Islet precursor cell (in vitro differentiated cells): ENCODE measurements at regions not wholly inside any gene's neighbourhood (a gene's known extent, or its start where the extent isn't known, plus 50 kb on each side); places are given as distances from the start of the nearest gene placed in this dataset.

Experiments
- DNase-seq: peaks from one replicate; pipeline ENCODE4 v3.0.0-alpha.2; 2018

DNA sequence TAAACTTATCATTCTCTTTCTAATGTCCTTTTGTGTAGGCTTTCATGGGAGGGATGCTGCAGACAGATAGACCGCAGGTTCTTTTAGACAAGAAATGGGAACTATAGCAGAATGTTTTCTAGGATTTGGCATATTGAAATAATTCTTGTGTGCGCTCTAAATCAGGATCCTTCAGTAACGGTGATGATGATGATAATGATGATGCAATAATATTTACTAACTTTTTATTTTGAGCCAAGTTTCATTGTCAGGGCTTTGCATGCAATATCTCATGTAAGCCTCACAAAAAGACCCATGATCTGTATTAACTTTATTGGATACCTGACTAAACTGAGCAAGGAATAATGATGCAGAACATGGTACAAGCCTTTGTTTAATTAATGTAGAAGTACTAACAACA is 280.1 kb downstream of the HAO1 start:
- DNase-seq, result no peak

DNA sequence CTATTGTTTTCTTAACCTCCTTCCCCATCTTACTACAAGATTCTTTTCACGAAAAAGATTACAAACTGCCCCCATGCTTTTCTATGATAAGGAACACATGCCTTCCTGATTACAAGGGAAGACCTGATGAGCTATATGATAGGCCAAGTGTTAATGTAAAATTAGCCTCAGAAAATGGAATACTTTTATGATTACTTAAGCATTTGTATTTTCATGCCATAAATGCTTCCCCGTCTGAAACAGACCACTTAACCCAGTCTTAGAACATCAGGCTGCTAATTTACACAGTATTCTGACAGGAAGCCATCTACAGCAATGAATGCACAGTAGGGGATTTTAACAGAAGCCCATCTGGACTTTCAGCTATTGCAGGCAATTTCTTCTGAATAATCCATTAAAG is 274.9 kb downstream of the HAO1 start:
- DNase-seq, result no peak

DNA sequence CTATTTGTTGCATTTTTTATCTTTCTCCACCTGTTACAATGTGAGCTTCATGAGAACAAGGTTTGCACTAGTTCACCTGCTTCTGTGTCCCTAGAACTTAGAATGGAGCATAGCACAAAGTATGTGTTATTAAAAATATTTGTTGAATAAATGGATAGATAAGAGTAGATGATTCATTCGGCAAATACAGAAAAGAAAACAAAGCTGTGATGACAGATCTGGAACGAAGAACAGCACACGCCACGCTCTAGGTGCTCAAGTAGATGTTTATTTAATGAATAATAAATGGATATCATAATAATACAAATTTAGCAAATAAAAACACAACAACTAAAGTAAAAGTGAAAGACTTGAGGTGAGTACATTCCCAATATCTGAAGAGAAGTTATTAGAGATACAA is 273.1 kb downstream of the HAO1 start:
- no peak for DNase-seq

DNA sequence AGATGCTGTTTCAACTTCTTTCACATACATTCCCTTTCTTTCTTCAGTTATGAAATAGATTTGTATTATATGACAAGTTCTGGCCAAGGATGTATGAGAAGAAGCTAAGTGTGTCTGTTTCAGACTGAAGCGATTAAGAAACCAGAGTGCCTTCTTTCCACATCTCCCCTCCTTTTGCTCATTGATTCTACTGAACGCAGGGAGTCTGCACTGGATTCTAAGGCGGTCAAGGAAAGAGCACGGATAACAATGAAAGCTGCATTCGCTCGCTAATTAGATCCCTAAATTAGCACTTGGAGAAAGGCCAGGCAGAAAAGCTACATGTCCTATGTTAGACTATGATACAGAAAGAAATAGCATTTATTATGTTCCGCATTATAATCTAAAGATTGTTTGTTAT is 267.7 kb downstream of the HAO1 start:
- no peak for DNase-seq

DNA sequence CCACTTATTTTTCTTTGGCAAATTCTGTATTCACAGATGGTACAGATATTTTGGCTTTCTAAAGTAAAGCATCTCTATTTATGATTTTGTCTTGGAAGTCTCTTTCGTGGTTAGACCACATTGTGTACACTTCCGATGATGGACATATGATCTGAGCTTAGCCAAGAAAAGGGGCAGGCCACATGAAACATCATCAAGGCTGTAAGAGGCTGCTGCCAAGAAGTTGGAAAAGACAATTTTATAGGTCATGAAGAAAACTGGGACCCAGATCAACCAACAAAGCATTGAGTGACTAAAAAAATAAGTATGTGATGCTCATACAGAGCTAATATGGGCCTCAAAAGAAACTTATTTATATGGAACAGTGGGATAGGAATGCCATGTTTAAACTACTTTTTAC is 266.4 kb downstream of the HAO1 start:
- no peak for DNase-seq

DNA sequence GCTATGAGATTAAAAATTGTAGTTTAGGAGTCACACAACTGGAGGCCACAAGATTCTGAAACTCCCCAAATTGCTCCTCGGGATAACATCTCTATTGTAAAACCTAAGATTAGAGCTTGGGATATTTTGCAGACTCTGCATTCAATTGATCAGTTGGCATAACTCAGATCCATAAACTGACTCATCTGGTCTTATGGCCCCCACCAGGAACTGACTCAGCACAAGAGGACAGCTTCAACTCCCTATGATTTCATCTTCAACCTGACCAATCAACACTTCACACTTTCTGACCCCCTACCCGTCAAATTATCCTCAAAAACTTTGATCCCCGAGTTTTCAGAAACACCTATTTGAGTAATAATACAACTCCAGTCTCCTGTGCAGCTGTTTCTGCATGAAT is 257.3 kb downstream of the HAO1 start:
- DNase-seq, result no peak

DNA sequence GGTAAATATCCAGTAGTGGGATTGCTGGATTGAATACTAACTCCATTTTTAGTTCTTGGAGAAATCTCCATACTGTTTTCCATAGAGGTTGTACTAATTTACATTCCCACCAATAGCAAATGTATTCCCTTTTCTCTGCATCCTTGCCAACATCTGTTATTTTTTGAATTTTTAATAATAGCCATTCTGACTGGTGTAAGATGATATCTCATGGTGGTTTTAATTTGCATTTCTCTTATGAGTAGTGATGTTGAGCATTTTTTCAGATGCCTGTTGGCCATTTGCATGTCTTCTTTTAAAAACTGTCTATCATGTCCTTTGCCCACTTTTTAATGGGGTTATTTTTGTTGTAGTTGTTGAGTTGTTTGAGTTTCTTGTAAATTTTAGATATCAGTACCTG is 253.2 kb downstream of the HAO1 start:
- DNase-seq, result no peak

DNA sequence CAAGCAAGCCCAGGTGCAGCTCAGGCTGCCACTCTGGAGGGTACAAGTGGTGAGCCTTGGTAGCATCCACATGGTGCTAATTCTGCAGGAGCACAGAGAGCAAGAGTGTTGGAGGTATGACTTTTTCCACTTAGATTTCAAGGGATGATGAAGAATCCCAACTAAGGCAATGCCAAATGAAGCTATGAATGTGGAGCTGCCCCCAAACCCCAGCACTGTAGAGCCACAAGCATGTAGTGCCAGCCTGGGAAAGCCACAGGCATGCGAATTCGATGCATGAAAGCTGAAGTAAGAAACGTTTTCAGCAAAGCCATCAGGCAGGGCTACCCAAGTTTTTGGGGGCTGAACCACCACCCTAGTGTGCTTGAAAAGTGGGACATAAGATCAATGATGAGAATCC is 251.1 kb downstream of the HAO1 start:
- DNase-seq, result no peak

DNA sequence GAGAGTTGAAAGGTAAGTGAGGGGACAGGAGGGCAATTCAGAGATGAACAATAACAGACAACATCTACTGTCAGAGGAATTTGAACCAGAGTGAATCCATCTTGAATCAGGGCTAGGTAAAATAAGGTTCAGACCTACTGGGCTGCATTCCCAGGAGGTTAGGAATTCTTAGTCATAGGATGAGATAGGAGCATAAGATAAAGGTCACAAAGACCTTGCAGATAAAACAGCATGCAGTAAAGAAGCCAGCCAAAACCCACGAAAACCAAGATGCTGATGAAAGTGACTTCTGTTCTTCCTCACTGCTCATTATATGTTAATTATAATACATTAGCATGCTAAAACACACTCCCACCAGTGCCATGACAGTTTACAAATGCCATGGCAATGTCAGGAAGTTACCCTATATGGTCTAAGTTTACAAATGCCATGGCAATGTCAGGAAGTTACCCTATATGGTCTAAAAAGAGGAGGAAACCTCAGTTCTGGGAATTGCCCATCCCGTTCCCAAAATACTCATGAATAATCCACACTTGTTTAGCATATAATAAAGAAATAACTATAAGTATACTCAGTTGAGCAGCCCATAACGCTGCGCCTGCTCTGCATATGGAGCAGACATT is 248.5 kb downstream of the HAO1 start:
- peak; percentile 77 for DNase-seq

DNA sequence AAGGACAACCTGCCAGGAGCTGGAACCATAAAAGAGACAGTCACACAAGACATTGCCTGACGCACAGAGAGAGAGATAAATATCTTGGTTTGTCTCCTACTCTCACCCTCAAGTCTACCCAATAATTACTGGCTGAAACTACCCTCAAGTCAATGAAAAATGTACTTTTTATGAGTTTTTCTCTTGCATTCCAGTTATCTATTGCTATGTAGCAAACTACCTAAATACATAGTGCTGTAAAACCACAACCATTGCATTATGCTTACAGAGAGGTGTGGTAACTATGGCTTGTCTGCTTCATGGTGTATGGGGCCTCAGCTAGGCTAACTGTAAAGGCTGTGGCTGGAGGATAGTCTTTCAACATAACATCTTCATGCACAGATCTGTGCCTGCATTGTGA is 247.8 kb downstream of the HAO1 start:
- DNase-seq, result peak; percentile 85

DNA sequence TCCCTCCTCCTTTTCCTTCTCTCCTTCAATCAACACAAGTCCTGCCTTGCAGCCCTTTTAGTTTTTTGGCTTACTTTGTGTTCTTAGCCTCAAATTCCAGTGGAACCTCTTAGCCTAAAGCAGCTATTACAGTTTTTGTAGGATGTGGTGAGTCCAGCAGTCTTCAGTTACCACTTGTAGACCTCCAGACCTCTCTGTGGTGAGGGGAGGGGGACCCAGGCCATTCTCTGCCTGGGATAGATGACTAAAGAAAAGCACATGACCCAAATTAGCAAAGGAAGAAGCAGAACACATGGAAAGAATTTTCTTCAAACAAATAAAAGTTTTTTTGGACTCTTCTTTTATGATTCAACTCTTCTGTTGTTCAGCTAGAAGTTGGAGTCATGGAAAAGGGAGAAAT is 246.5 kb downstream of the HAO1 start:
- DNase-seq, result peak; percentile 72

DNA sequence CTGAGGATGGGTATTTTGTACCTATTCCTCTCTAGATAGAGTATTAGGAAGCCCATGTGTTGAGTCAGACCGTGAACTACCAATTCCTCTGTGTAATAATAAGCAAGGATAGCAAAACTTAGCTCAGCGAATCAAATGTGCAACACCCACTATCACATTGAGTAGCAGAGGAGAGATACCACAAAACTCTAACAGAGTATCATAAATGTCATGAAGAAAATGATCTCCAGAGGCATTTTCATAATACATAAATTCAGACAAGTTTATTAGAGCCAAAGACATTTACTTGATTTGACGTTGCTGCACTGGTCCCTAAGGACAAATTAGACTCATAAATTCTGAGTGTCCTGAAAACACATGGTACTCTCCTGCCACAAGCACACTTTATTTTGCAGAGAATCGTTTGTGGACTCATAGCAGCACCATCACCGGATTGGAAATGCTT is 245.2 kb downstream of the HAO1 start:
- no peak for DNase-seq

DNA sequence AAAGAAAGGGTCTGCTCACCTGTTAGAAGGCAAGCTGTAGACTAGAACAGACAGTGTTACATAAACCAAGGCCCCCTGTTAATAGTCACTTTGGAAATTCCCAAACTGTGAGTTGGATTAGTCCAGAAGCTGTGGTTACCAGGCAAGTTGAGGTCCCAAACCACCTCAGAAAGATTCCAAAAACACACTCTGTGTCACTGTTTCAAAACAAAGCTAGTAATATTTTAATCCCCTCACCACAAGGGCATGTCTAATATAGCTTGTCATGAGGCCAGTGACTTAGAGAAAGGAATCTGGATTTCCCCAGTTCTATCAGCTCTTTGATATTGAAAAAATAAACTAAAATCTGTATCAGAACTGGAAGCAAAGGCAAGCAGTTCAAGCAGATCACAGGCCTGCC is 244.6 kb downstream of the HAO1 start:
- no peak for DNase-seq

DNA sequence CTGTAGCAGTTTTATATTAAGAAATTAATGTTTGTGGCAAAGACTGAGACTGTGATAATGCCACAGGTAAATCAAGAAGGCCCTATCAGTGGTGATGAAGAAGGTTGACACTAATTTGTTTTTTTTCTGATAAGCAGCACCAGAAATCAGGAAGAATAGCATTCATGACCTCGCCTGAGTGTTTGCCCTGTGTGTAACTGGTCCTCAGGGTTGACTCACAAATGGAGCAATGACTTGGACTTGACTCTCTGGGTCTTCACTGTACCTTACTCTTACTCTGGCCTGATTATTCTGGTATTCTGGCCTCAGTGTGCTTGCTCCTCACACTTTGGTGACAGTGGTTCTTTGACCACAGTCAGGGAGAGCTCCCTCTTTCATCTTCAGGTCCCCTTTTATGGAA is 243.9 kb downstream of the HAO1 start:
- no peak for DNase-seq

DNA sequence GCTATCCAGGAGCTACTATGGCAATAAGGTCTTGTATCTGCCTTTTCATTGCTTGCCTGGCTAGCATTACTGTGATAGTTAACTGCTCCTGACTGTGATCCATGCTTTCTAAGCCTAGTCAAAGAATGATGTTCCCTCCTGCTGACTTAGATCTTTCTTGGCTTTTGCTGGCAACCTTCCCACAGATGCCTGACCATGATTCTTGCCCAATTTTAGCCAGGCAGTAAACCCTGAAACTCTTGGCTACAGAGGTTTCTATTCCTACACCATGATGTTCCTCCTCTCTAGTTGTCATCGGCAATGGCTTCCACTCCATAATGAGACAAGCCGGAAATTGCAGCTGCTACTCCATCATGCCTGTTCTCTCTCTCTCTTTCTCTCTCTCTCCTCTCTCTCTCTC is 238.1 kb downstream of the HAO1 start:
- DNase-seq, result no peak

DNA sequence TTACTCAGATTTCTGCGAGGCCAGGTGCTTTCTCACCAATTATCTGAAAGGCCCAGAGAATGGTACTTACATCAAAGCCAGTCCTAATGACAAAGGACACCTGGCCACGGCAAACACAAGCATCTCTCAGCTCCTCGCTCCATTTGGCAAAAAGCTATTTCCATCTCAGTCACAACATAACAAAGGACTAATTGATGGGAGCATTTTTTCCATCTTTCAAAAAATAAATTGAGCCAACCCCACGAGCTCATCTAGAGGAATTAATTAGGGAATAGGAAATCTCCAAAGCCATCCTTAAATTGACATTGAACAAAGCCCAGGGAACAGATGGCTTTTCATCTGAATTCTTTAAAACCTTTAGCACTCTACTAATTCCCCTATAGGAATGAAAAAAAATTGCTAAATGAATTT is 236.7 kb downstream of the HAO1 start:
- DNase-seq, result no peak

DNA sequence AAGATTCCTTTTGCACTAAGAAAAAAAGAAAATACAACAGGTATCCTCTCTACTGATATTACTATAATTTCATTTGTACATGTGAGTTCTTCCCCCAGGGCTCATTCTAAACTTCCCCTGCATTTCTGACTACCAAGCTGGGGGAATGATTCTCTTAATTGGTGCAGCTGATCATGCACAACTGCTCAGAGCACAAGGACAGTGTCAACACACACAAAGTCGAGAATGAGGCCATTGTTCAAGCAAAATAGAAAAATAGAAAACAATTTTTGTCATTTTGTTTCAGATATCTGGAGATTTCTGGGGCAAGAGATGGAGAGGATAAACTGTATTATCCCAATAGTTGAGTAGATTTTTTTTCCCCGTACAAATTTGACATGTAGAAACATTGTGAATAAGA is 236.3 kb downstream of the HAO1 start:
- no peak for DNase-seq

DNA sequence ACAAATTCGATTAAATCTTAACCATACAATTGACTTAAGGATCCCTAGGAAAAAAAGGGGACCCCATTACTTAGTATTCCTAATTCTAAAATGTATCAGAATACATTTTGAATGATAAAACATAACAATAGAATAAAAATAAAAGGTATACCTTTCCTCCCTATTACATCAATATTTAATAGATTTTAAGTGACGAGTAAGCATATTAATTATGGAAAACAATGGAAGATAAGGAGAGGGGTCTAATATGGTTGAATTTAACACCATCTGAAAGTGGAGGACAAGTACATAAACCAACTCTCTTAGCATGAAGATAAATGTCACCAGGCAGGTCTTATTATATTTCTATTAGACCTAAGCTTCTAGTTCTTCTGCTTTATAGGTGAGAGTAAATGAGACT is 232.1 kb downstream of the HAO1 start:
- no peak for DNase-seq

DNA sequence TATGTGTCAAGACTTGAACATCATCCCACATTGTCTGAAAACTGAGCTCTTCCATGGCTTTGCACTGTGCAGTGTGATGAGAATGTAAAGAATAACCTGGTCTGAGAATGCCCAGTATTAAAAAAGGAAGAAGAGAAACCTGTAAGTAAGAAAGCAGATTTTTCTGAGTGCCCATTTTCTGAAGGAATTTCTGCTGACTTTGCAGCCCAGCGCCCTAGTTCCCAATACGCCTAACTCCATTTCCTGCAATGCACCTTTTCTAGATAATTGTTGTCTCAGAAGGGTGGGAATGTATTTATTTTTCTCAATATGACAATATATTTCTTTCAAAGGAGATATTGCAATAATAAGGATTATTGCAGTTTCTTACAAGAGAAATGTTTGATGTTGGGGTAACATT is 231.5 kb downstream of the HAO1 start:
- no peak for DNase-seq

DNA sequence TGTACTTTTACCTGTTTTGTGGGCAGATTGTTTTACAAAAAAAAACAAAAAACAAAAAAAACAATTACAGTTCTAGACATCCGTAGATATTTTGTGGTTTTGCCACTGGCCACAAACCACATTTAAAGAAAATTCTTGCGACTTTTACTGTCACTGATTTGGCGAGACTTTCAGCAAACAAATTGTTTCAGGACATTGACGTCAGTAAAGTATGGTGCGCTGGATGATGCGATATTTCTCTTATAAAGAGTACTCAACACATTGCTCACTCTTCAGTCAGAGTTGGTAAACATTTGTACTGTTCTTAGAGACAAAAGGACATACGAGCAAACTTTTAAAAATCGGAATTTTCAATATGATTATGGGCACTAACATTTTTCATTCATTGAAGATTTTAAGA is 229.8 kb downstream of the HAO1 start:
- DNase-seq, result no peak

DNA sequence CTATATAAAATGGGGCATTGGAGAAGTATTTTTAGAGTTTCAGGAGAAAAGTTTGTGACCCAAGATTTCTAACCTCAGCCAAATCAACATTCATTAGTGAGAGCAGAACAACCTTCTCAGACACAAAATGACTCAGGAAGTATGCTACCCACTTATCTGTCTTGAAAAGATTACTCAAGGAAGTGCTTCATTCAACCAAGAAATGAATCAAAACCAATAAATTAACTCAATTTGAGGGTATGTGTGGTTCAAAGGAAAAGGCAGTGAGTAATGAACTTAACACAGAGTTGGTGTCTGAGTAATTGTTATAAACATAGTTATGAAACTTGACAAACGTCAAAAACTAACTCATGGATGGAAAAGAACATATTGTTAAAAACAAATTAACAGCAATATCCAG is 227.6 kb downstream of the HAO1 start:
- DNase-seq, result no peak

DNA sequence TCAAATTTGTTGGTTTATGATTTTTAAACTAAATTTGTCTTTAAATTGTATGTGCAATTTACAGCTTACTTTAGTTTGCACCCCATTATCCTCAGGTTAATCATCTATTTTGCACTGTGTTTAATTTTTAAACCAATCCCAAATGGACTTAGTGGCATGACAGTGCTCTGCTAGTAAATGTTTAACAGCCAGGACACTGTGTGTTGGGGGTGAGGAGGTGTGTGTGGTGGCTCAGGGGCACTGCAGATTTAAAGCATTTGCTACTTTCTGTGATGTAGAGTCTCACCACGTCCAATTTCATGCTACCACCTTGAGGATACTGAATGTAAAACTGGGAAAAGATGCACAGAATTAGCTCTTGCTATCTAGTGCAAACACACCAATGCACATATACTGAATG is 225.7 kb downstream of the HAO1 start:
- DNase-seq, result no peak

DNA sequence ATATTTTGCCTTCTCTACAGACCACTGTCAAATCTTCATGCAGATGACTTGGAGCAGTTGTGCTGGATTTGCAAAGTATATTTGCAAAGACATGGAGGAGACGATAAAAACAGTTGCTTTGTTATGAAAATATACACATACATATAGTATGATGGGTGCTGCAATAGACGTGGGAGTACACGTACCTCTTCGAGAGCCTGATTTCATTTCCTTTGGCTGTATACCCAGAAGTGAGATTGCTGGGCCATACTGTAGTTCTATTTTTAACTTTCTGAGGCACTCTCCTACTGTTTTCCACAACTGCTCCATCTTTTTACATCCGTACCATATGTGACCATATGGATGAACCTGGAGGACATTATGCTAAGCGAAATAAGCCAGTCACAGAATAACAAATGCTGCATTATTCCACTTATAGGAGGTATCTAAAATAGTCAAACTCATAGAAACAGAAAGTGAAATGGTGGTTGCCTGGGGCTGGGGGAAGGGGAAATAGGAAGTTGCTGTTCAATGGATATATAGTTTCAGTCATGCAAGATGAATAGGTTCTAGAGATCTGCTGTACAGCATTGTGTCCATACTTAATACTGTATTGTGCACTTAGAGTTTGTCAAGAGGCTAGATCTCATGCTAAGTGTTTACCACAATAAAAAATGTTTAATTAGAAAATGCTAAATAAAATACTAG is 223.8 kb downstream of the HAO1 start:
- DNase-seq, result no peak

DNA sequence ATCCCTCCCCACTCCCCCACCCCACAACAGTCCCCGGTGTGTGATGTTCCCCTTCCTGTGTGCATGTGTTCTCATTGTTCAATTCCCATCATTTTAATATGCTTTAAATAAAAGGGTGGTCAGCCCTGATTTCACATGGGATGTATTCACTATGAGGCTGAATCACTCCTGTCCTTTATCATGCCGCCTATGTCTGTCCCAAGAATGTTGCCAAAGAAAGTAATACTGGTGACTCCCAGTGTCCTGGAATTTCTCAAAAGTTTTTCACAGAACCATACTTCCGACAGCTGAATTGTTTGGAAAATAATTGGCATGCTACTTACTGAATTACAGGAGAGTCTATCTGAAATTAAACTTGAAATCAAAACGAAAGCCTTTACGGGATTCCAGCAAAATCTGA is 217.7 kb downstream of the HAO1 start:
- DNase-seq, result no peak

DNA sequence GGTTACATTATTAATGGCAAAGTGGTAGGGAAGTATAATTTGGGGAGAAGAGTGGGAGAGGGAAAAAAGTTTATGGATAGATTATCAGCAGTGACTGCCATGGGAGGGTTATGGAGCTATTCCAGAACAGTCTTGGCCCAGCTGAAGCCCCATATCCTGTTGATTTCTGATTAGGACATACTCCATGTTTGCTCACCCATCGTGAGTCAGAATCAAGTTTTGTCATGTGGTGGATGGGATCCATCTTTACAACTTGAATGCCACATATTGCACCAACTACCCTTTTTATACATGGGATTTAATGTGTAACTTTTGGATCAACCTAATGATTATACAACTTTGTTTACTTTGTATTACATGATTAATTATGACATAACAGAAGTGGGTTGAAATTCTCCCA is 217.0 kb downstream of the HAO1 start:
- no peak for DNase-seq
